ENCODE measurements at regions not wholly inside any gene's neighbourhood (a gene's known extent, or its start where the extent isn't known, plus 50 kb on each side); places are given as distances from the start of the nearest gene placed in this dataset.

GRCh38 chr2:103667335-103667884, 905.6 kb downstream of the TMEM182 start:
- TF ChIP-seq, protein P1, sequence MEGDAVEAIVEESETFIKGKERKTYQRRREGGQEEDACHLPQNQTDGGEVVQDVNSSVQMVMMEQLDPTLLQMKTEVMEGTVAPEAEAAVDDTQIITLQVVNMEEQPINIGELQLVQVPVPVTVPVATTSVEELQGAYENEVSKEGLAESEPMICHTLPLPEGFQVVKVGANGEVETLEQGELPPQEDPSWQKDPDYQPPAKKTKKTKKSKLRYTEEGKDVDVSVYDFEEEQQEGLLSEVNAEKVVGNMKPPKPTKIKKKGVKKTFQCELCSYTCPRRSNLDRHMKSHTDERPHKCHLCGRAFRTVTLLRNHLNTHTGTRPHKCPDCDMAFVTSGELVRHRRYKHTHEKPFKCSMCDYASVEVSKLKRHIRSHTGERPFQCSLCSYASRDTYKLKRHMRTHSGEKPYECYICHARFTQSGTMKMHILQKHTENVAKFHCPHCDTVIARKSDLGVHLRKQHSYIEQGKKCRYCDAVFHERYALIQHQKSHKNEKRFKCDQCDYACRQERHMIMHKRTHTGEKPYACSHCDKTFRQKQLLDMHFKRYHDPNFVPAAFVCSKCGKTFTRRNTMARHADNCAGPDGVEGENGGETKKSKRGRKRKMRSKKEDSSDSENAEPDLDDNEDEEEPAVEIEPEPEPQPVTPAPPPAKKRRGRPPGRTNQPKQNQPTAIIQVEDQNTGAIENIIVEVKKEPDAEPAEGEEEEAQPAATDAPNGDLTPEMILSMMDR (IDR thresholded peaks at IDR 0.05), result no peak
- no peak for ATAC-seq
- Histone ChIP-seq H3K36me3 (no peaks in the 10 kb centered on the region), H3K4me3 (no peak overlapping the region), H3K27me3 (no peaks in the 10 kb centered on the region), H3K4me1 (no peaks in the 10 kb centered on the region), H3K9me3 (no peaks in the 10 kb centered on the region), H3K27ac (no peak overlapping the region)
- DNase-seq, result no peak
- intact Hi-C loops (cut with DNase I), result no loop called here

DNA sequence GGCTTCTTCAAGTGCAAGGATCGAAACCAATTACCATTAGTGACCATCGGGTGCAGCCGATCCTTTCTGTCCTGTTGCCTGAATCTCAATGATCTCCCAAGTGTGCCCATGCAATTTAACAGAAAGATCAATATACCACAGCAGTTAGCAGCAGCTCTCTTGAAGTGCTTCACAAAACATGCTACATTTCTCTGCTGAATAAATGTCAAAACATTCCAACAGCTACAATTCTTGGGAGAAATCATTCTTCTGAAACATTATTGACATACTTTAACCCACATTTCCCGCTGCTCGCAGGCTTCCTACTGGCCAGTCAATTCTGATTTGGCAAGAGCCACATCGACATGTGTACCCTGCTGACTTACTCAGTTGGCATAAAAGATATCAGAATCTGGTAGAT, 907.7 kb downstream of the TMEM182 start:
- H3K9me3 ChIP-seq, result peaks cover 0 to 3% of the 10 kb centered on the region in 2 donors
- TF ChIP-seq, protein P1 (IDR thresholded peaks at IDR 0.05), result no peak
- H3K27me3 ChIP-seq, result no peaks in the 10 kb centered on the region
- no peak overlapping the region for H3K4me3 ChIP-seq
- DNase-seq, result no peak
- intact Hi-C loops (cut with DNase I), result no loop called here
- H3K27ac ChIP-seq, result no peak overlapping the region
- ATAC-seq, result no peak
- no peaks in the 10 kb centered on the region for H3K36me3 ChIP-seq
- no peaks in the 10 kb centered on the region for H3K4me1 ChIP-seq

Data from left lung (tissue), 4 donors.